ENCODE measurements at regions not wholly inside any gene's neighbourhood (a gene's known extent, or its start where the extent isn't known, plus 50 kb on each side); places are given as distances from the start of the nearest gene placed in this dataset.
"Not testable (repeated sequence)": the region's sequence is repeated elsewhere in the genome, so short reads cannot be mapped to it uniquely, and the experiment has no call there.

GRCh38 chr4:3595627-3596291 is 63.5 kb upstream of the LRPAP1 start:
- DNase-seq (ENCODE audit: low read depth, low spot score): not testable (repeated sequence)

GRCh38 chr4:3594751-3595150 is 62.5 kb upstream of the LRPAP1 start:
- DNase-seq (ENCODE audit: low read depth, low spot score): not testable (repeated sequence)

GRCh38 chr4:3589946-3590924 is 58.0 kb upstream of the LRPAP1 start:
- not testable (repeated sequence) for DNase-seq (ENCODE audit: low read depth, low spot score)

- DNase-seq (ENCODE audit: low read depth, low spot score): not testable (repeated sequence)
Measured at GRCh38 chr4:3589379-3589778, 57.2 kb upstream of the LRPAP1 start.

GRCh38 chr4:3588517-3589194 is 56.4 kb upstream of the LRPAP1 start:
- not testable (repeated sequence) for DNase-seq (ENCODE audit: low read depth, low spot score)

- DNase-seq (ENCODE audit: low read depth, low spot score): not testable (repeated sequence)
Measured at GRCh38 chr4:3586596-3586995, 54.4 kb upstream of the LRPAP1 start.

GRCh38 chr4:3585567-3585966 is 53.3 kb upstream of the LRPAP1 start:
- DNase-seq (ENCODE audit: low read depth, low spot score): not testable (repeated sequence)

GRCh38 chr4:3582091-3582475 is 49.9 kb upstream of the LRPAP1 start:
- no peak for DNase-seq (ENCODE audit: low read depth, low spot score)
